Panc1 (cell line): ENCODE measurements at regions not wholly inside any gene's neighbourhood (a gene's known extent, or its start where the extent isn't known, plus 50 kb on each side); places are given as distances from the start of the nearest gene placed in this dataset.

ENCODE experiments used
- ATAC-seq: fragments of 200-7000 bp; cut with Tn5 transposase; 2 replicates; pipeline ENCODE4 v1.9.1; 2020; ENCODE audit warnings: mild to moderate bottlenecking, moderate library complexity
- BruUV-seq: library from RNA; stranded (reverse); fragments of 400-500 nt; replicated peaks from 2 replicates; lab custom pipeline; 2021; lab: Mats Ljungman, UMichigan
- CTCF ChIA-PET: fragments of 300-600 bp; sonication (Branson Sonifier 250); formaldehyde crosslinking; loops from one replicate; lab custom pipeline; 2022; ENCODE audit warnings: antibody characterized with exemption; lab: Charles Lee
- POLR2A ChIA-PET: fragments of 300-600 bp; sonication (Branson Sonifier 250); formaldehyde crosslinking; loops from one replicate; lab custom pipeline; 2022; ENCODE audit warnings: antibody characterized with exemption; lab: Charles Lee
- DNase-seq: peaks from one replicate; pipeline ENCODE4 v3.0.0-alpha.2; 2010; ENCODE audit warnings: low read depth, low spot score
- H3K27ac ChIP-seq: 2 replicates; pipeline ENCODE4 v1.5.1; 2011; ENCODE audit warnings: mild to moderate bottlenecking, low read length, inconsistent platforms
- H3K27me3 ChIP-seq: fragments of 200-500 bp; sonication (Bioruptor generic); 2 replicates; pipeline ENCODE4 v1.6.0; 2014; ENCODE audit warnings: low read length, inconsistent platforms; ENCODE audit not compliant: control insufficient read depth, insufficient read depth
- H3K36me3 ChIP-seq: fragments of 200-500 bp; sonication (Bioruptor generic); 2 replicates; pipeline ENCODE4 v1.5.1; 2014; ENCODE audit warnings: inconsistent platforms, mild to moderate bottlenecking, low read length, moderate library complexity; ENCODE audit not compliant: control insufficient read depth, insufficient read depth
- H3K4me1 ChIP-seq: 2 replicates; pipeline ENCODE4 v1.5.1; 2011; ENCODE audit warnings: inconsistent platforms, mild to moderate bottlenecking, low read length, moderate library complexity; ENCODE audit not compliant: control insufficient read depth, insufficient read depth
- H3K4me3 ChIP-seq, 2 experiments: 2 replicates each; pipeline ENCODE4 v1.5.1; 2011 to 2012; ENCODE audit warnings: low read depth in 2 of 2, low read length in 2 of 2, mild to moderate bottlenecking in 2 of 2, inconsistent platforms in 1 of 2, moderate library complexity in 1 of 2
- H3K9me3 ChIP-seq: fragments of 200-500 bp; sonication (Bioruptor generic); 2 replicates; pipeline ENCODE4 v1.5.1; 2014; ENCODE audit warnings: low read depth, mild to moderate bottlenecking, inconsistent platforms, low read length, moderate library complexity; ENCODE audit not compliant: control insufficient read depth, insufficient read depth
- POLR2AphosphoS5 ChIP-seq: IDR thresholded peaks from 2 replicates; pipeline ENCODE4 v1.6.1; 2012; ENCODE audit warnings: mild to moderate bottlenecking, low read depth, low read length, moderate library complexity
- SIN3A ChIP-seq: IDR thresholded peaks from 2 replicates; pipeline ENCODE4 v1.6.1; 2012; ENCODE audit warnings: low read depth, mild to moderate bottlenecking, low read length, moderate library complexity, borderline replicate concordance; ENCODE audit not compliant: insufficient read depth
- TCF7L2 ChIP-seq: IDR thresholded peaks from 2 replicates; pipeline ENCODE4 v1.6.1; 2011; ENCODE audit warnings: mild to moderate bottlenecking, low read depth, low read length, inconsistent platforms
- in situ Hi-C: cut with HindIII; loops from 2 replicates; pipeline ENCODE4 v1.10.0; 2016; ENCODE audit warnings: low sequenced_read_pairs, low pct_unique_long_range_greater_than_20kb
- intact Hi-C: fragments of 100-400 bp; cut with micrococcal nuclease; formaldehyde crosslinking; loops from one replicate; pipeline ENCODE4 v1.10.0; 2022; ENCODE audit not compliant: unreplicated experiment
- TF ChIP-seq, protein P1 (sequence below), 2 experiments: IDR thresholded peaks; 2 replicates each; pipeline ENCODE4 v1.6.1; 2011 to 2012; ENCODE audit warnings: low read depth in 2 of 2, control low read depth in 1 of 2, low read length in 1 of 2, mild to moderate bottlenecking in 1 of 2, moderate library complexity in 1 of 2; ENCODE audit not compliant: insufficient read depth in 1 of 2
- TF ChIP-seq, protein P2 (sequence below): fragments of 450-650 bp; IDR thresholded peaks from 2 replicates; pipeline ENCODE4 v1.5.1; 2017; ENCODE audit warnings: mild to moderate bottlenecking

- in situ Hi-C loops: no loop called here
- DNase-seq (no peak), ATAC-seq (0 out of 2 replicates have a peak, but pooled peaks have one; percentile 54)
- no peaks in the 10 kb centered on the region for H3K27me3 ChIP-seq
- ChIA-PET CTCF (no interaction called here), POLR2A (no interaction called here)
- intact Hi-C loops: no loop called here
- H3K9me3 ChIP-seq: no peaks in the 10 kb centered on the region
- no TSS peak for BruUV-seq
- no peaks in the 10 kb centered on the region for H3K36me3 ChIP-seq
- peaks cover 8% of the 10 kb centered on the region for H3K4me1 ChIP-seq
- H3K27ac ChIP-seq: peak overlapping the region; percentile 39; the same call in 1 of the 2 replicates
- no peak overlapping the region for H3K4me3 ChIP-seq
- TF ChIP-seq SIN3A: no peak
- TF ChIP-seq, protein P1, sequence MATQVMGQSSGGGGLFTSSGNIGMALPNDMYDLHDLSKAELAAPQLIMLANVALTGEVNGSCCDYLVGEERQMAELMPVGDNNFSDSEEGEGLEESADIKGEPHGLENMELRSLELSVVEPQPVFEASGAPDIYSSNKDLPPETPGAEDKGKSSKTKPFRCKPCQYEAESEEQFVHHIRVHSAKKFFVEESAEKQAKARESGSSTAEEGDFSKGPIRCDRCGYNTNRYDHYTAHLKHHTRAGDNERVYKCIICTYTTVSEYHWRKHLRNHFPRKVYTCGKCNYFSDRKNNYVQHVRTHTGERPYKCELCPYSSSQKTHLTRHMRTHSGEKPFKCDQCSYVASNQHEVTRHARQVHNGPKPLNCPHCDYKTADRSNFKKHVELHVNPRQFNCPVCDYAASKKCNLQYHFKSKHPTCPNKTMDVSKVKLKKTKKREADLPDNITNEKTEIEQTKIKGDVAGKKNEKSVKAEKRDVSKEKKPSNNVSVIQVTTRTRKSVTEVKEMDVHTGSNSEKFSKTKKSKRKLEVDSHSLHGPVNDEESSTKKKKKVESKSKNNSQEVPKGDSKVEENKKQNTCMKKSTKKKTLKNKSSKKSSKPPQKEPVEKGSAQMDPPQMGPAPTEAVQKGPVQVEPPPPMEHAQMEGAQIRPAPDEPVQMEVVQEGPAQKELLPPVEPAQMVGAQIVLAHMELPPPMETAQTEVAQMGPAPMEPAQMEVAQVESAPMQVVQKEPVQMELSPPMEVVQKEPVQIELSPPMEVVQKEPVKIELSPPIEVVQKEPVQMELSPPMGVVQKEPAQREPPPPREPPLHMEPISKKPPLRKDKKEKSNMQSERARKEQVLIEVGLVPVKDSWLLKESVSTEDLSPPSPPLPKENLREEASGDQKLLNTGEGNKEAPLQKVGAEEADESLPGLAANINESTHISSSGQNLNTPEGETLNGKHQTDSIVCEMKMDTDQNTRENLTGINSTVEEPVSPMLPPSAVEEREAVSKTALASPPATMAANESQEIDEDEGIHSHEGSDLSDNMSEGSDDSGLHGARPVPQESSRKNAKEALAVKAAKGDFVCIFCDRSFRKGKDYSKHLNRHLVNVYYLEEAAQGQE (IDR thresholded peaks at IDR 0.05; ENCODE audit: insufficient read depth in 1 of 2, low read depth in 2 of 2, low read length in 1 of 2): no peak
Observed at GRCh38 chr3:23701716-23702597, 103.8 kb upstream of the UBE2E1 start.

DNA sequence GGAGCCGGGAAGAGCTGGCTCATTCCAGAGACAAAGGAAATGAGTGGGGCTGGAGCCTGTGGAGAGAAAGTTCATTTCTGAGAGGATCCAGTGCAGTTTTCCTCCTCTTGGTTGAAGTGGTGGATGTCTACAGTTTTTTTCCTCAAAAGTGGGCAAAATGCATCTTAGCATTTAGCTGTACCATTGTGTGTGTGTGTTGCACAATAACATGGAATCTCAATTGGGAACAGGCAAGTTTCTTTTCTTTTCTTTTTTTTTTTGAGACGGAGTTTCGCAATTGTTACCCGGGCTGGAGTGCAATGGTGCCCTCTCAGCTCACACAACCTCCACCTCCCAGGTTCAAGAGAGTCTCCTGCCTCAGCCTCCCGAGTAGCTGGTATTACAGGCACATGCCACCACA is 101.5 kb upstream of the UBE2E1 start:
- Histone ChIP-seq H3K27me3 (no peaks in the 10 kb centered on the region), H3K27ac (peak overlapping the region; percentile 54; the same call in 1 of the 2 replicates), H3K4me1 (peaks cover 13% of the 10 kb centered on the region), H3K4me3 (no peak overlapping the region), H3K36me3 (no peaks in the 10 kb centered on the region), H3K9me3 (no peaks in the 10 kb centered on the region)
- no peak for ATAC-seq
- DNase-seq: no peak
- in situ Hi-C loops: no loop called here
- ChIA-PET CTCF (no interaction called here), POLR2A (interaction anchor here (0.6 kb wide), 1 partner anchor 46 kb away, joined by 7 read pairs; no protein-coding TSS in a partner anchor)
- intact Hi-C loops: no loop called here
- BruUV-seq: no TSS peak
- TF ChIP-seq, protein P1 (IDR thresholded peaks at IDR 0.05; ENCODE audit: insufficient read depth in 1 of 2, low read depth in 2 of 2, low read length in 1 of 2): no peak
- TF ChIP-seq SIN3A (no peak), POLR2AphosphoS5 (no peak), TCF7L2 (no peak)
- TF ChIP-seq, protein P2, sequence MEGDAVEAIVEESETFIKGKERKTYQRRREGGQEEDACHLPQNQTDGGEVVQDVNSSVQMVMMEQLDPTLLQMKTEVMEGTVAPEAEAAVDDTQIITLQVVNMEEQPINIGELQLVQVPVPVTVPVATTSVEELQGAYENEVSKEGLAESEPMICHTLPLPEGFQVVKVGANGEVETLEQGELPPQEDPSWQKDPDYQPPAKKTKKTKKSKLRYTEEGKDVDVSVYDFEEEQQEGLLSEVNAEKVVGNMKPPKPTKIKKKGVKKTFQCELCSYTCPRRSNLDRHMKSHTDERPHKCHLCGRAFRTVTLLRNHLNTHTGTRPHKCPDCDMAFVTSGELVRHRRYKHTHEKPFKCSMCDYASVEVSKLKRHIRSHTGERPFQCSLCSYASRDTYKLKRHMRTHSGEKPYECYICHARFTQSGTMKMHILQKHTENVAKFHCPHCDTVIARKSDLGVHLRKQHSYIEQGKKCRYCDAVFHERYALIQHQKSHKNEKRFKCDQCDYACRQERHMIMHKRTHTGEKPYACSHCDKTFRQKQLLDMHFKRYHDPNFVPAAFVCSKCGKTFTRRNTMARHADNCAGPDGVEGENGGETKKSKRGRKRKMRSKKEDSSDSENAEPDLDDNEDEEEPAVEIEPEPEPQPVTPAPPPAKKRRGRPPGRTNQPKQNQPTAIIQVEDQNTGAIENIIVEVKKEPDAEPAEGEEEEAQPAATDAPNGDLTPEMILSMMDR: no peak
